NCI-H2196 treated with DMSO at 0.1 percent for 48 hours (cell line): ENCODE measurements at regions not wholly inside any gene's neighbourhood (a gene's known extent, or its start where the extent isn't known, plus 50 kb on each side); places are given as distances from the start of the nearest gene placed in this dataset.
A peak's percentile ranks its signal among the peaks of the same experiment; 100 is the strongest.
"Not testable (repeated sequence)": the region's sequence is repeated elsewhere in the genome, so short reads cannot be mapped to it uniquely, and the experiment has no call there.

Source experiments
- DNase-seq: peaks from one replicate; lab custom pipeline; 2025; ENCODE audit not compliant: unreplicated experiment; lab: John Stamatoyannopoulos, UW

GRCh38 chr12:131249246-131250027 is 295.7 kb downstream of the ADGRD1 start:
- no peak for DNase-seq

GRCh38 chr12:131250028-131250950 is 296.6 kb downstream of the ADGRD1 start:
- no peak for DNase-seq

DNA sequence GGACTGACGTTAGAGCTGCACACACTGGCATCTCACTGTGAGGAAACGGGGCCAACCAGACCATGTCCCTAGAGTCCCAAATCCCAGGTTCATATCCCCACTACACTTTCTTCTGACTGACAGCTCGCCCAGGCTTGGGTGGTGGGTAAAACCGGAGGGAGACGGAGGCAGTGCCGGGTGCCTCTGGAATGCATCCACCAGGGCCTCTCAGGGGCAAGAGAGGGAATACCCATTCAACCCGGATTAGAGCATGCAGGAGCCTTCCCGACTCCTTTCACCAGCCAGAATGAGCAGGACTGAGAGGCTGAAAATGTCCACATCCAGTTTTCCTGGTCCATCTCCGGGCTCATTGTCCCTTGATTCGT is 297.2 kb downstream of the ADGRD1 start:
- DNase-seq, result no peak

GRCh38 chr12:131251336-131252101 is 297.8 kb downstream of the ADGRD1 start:
- no peak for DNase-seq

DNA sequence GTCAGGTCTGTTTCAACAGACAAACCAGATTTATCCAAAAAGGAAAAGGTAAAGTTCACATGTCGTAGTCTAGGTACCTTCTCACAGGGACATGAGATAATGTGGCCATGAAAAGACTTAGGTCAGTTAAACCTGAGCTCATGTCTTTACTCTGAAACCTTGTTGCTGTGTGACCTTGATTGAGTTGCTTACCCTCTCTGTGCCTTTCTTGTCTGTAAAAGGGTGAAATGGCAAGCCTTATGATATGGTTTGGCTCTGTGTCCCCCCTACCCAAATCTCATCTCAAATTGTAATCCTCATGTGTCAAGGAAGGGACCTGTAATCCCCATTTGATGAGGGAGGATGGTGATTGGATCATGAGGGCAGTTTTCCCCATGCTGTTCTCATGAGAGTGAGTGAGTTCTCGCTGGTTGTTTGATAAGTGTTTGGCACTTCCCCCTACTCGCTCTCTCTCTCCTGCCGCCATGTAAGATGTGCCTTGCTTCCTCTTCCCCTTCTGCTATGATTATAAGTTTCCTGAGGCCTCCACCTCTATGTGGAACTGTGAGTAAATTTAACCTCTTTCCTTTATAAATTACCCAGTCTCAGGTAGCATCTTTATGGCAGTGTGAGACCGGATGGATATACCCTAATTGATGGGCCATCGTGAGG is 299.8 kb downstream of the ADGRD1 start:
- DNase-seq, result no peak

GRCh38 chr12:131254374-131254773 is 300.7 kb downstream of the ADGRD1 start:
- no peak for DNase-seq

- DNase-seq, result no peak
Observed at GRCh38 chr12:131258398-131258797, 304.7 kb downstream of the ADGRD1 start.

DNA sequence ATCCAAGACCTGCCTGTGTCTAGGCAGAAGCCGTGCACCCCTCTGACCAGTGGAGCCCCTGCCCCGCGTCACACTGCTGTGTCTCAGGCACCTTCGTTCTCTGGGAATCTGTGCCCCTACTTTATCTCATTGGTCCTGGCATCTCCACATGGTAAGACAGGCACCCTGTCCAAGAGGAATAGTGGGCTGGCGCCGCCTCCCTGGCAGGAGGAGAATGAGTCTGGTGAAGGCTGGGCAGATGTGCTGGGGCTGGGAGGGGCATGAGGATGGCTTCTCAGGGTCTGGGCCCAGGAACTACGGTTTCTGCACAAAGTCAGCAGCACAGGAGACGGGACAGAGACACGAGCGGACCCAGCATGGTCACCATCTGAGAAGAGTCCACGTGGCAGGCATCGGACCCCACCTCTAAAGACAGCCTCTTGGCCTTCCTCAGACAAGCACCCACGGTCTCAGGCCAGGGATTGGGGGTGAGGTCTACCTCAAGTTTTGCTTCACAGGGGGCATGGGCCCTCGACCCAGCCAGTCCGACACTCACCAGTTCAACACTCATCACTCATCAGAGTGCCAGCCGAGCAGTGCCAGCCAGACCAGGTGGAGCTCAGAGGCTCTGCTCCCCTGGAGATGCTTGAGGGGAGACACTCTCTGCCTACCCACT is 306.7 kb downstream of the ADGRD1 start:
- no peak for DNase-seq

DNA sequence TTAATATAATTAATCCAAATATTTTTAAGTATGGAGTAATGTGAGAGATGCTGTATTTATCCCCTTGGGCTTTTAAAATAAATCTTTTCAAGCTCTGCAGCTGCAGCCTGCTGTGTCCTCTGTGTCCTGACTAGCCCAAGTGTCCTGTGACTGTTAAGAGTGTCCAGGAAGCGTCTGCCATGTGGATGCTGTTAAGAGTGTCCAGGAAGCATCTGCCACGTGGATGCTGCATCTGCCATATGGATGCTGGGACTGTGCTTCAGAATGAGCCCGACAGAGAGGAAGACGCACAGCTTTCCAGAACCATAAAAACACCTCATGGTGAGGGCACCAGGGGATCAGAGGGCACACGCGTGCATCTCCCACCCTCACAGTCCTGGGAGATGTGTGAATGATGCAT is 307.2 kb downstream of the ADGRD1 start:
- no peak for DNase-seq

DNA sequence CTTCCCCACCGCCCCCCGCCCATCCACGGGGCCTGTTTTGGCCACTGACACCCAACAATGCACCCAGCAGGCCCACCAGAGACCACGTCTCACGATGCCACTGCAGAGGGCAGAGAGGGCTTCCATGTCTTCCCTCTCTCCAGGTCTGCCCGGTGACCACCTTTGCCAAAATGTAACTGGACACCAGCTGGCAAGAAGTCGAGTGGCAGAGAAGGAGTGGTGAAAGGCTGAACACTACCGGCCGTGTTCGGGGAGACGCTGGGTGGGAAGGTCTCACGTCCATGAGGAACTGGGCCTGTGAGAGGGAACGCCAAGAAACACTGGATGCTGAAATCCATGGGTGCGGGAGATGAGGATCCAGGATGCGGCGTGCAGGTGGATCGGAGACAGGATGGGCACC is 308.2 kb downstream of the ADGRD1 start:
- no peak for DNase-seq

- DNase-seq, result no peak
Observed at GRCh38 chr12:131263626-131264025, 309.9 kb downstream of the ADGRD1 start.

DNA sequence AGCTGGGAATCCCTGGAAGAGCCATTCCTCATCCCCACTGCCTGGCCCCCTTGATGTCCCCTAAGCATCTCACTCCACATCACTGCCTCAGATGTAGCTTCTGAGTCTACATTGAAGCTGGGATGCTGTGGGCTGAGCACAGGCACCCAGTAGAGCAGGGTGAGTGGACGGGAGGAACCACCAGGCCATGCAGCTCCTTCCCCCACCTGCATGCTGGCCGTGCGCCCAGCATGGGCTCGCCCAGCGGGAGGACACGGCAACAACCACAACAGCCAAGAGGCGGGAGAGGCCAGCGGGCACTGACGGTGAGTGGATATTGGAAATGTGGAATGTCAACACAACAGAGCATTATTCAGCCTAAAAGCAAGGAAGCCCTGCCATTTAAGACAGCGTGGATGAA is 310.9 kb downstream of the ADGRD1 start:
- DNase-seq, result peak; percentile 74

DNA sequence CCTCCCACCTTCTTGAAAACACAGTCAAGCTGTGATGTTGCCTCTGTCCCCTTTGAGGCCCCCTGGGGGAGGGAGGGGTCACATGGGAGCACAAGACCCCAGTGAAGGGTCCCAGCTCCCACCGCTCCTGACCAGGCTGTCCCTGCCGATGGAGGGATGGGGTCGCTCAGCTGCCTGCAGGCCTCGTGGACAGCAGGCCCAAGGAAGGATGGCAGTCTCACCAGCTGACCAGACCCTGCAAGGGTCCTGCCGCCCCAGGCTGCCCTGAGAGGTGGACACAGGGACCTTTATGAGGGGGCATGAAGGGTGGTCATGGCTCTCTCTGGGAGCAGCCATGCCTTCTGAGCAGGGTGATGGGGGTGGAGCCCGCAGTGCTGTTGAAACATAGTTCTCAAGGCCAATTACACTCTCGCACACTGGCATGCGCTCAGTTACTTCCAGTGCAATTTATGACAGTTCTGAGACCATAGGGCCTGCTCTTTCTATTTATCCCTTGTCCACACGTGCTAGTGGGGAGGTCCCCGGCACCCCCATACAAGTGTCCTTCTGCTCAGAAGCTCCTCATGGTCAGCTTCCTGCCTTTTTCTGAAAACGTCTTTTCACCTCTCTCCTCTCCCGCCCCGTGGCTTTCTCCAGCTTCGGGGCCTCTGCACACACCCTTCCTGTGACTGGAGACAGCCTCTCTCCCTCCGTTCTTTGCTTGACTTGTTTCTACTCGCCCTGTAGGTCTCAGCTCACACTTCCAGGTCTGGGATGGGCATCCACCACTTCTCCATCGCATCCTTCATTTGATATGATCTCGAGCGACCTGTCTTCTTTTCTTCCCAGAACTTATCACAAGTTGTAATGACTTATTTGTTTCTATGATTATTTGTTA is 313.1 kb downstream of the ADGRD1 start:
- DNase-seq, result no peak

- no peak for DNase-seq
Observed at GRCh38 chr12:131267576-131267975, 313.9 kb downstream of the ADGRD1 start.

DNA sequence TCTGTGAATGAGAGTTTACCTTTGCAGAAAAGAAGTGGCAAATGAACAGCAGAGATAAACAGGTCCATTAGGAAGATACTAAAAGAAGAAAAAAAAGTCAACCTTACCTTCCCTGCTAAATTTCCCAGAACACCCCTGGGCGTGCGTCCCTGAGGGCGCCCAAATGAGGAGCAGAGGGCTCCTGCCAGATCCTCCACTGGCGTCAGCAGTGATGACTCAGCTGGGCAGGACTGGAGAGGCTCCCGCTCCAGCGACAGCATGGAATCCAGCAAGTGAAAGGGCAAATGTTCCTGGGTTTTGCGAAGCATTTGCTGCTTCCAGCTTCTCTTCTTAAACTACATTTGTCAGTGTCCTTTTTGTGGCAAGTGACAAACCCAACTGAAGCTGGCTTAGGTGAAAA is 314.4 kb downstream of the ADGRD1 start:
- DNase-seq, result not testable (repeated sequence)

DNA sequence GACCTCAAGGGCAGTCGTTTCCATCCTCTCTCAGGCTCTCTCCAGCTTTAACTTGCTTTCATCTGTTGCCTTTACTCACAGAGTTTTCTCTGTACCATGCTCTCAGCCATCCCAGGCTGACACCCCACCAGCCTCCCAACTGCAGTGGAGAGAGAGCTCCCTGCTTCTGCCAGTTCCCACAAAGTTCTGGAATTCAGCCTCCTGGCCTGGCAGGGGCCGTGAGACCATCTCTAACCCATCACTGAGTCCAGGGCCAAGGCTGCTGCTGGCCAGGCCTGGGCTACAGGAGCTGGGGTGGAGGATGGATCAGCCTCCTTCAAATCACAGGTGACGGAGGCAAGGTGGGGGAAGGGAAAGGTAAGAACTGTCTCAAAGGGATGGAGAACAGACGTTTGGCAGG is 314.9 kb downstream of the ADGRD1 start:
- not testable (repeated sequence) for DNase-seq

DNA sequence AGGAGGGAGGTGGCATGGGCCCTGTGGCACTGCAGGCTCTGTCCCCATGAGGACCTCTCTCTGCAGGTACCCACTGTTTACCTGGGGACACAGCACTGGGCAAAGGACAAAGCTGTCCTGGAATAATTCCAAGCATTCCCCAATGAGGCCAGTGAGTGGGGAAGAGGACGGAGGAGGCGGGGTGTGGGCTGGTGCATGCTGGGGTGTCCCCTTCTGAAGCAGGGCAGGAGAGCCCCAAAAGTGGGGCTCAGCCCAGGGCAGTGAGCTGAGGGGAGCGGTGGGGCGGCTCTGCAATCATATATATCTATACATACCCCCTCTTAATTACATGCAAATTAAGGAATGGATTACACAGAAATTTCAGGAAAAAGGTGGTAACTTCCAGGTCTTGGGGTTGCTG is 315.8 kb downstream of the ADGRD1 start:
- DNase-seq, result no peak

GRCh38 chr12:131269977-131270376 is 316.3 kb downstream of the ADGRD1 start:
- DNase-seq, result not testable (repeated sequence)

GRCh38 chr12:131271724-131272123 is 318.0 kb downstream of the ADGRD1 start:
- DNase-seq, result no peak
